Stomach (tissue), 4 donors: ENCODE measurements at regions not wholly inside any gene's neighbourhood (a gene's known extent, or its start where the extent isn't known, plus 50 kb on each side); places are given as distances from the start of the nearest gene placed in this dataset.

Experiments used
- POLR2A ChIP-seq, 4 donors: fragments of 450-650 bp; IDR thresholded peaks; one replicate each; pipeline ENCODE4 v1.6.1; 2016; ENCODE audit warnings: antibody characterized with exemption in 4 of 4, control low read depth in 2 of 4, mild to moderate bottlenecking in 1 of 4, moderate library complexity in 1 of 4
- POLR2AphosphoS5 ChIP-seq, 3 donors: sonication (generic); formaldehyde crosslinking; IDR thresholded peaks; one replicate each; pipeline ENCODE4 v1.6.1; 2016; ENCODE audit warnings: antibody characterized with exemption in 3 of 3
- TF ChIP-seq, protein P1 (sequence below), 7 experiments: fragments of 450-650 bp in 4 of 7; fragments of 200-600 bp in 3 of 7; sonication (generic) in 3 of 7; IDR thresholded peaks; one replicate each; pipeline ENCODE4 v1.5.1; 2016 to 2019; ENCODE audit warnings: antibody characterized with exemption in 7 of 7, control low read depth in 2 of 7, mild to moderate bottlenecking in 1 of 7

DNA sequence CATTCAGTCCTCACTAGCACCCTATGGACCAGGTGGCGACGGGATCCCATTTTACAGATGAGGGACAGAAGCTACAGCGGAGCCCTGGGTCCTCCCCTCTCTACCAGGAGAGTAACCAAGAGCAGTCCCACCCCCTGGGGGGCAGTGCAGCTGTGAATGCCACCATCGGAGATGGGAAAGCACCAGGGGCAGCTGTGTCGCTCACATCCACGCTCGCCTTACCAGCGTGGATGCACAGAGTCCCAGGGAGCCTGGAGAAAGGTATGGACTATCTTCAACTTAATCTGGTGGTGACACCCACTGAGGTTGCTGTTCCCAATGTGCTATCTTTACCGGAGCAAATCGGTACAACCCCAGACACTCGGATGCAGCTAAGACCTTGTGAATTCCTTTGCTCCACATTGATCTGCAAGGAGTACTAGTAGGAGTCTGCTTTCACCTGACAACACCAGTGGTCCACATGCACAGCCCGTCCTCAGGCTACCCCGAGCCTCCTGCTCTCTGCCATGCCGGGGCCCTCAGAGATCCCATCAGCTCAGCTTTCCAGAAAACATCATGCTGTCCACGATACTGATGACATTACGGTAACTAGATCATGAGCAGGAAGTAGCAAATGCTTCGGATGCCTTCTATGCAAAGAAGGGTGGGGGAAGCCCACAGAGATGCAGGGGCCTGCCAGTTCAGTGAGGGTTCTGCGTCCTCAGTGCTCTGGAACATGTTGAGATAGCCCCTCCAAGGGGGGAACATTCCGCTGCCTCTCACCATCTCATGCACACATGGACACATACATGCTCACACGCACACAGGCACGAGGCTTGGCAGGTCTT is 126.0 kb downstream of the CTTN start:
- TF ChIP-seq, protein P1, sequence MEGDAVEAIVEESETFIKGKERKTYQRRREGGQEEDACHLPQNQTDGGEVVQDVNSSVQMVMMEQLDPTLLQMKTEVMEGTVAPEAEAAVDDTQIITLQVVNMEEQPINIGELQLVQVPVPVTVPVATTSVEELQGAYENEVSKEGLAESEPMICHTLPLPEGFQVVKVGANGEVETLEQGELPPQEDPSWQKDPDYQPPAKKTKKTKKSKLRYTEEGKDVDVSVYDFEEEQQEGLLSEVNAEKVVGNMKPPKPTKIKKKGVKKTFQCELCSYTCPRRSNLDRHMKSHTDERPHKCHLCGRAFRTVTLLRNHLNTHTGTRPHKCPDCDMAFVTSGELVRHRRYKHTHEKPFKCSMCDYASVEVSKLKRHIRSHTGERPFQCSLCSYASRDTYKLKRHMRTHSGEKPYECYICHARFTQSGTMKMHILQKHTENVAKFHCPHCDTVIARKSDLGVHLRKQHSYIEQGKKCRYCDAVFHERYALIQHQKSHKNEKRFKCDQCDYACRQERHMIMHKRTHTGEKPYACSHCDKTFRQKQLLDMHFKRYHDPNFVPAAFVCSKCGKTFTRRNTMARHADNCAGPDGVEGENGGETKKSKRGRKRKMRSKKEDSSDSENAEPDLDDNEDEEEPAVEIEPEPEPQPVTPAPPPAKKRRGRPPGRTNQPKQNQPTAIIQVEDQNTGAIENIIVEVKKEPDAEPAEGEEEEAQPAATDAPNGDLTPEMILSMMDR (IDR thresholded peaks at IDR 0.05), result no peak
- no peak for TF ChIP-seq POLR2AphosphoS5 (IDR thresholded peaks at IDR 0.05)
- TF ChIP-seq POLR2A (IDR thresholded peaks at IDR 0.05), result no peak
